ENCODE measurements at regions not wholly inside any gene's neighbourhood (a gene's known extent, or its start where the extent isn't known, plus 50 kb on each side); places are given as distances from the start of the nearest gene placed in this dataset.

- intact Hi-C loops (cut with DNase I; ENCODE audit: low total_unique reads): no loop called here
- no peak for TF ChIP-seq CTCF (IDR thresholded peaks at IDR 0.05)
- H3K9me3 ChIP-seq: no peaks in the 10 kb centered on the region
- no peak for DNase-seq
- no peaks in the 10 kb centered on the region for H3K36me3 ChIP-seq
- no peaks in the 10 kb centered on the region for H3K4me1 ChIP-seq
- H3K27ac ChIP-seq: no peak overlapping the region
- no peak overlapping the region for H3K4me3 ChIP-seq
- no peaks in the 10 kb centered on the region for H3K27me3 ChIP-seq
Observed at GRCh38 chr6:112997421-112998085, 650.4 kb downstream of the RFPL4B start.

GRCh38 chr6:113004054-113004453 is 656.9 kb downstream of the RFPL4B start:
- no peaks in the 10 kb centered on the region for H3K27me3 ChIP-seq
- no peak overlapping the region for H3K27ac ChIP-seq
- H3K36me3 ChIP-seq: no peaks in the 10 kb centered on the region
- no peaks in the 10 kb centered on the region for H3K4me1 ChIP-seq
- H3K4me3 ChIP-seq: no peak overlapping the region
- TF ChIP-seq CTCF (IDR thresholded peaks at IDR 0.05): no peak
- intact Hi-C loops (cut with DNase I; ENCODE audit: low total_unique reads): no loop called here
- no peaks in the 10 kb centered on the region for H3K9me3 ChIP-seq
- no peak for DNase-seq

- peaks cover 0 to 4% (median 0%) of the 10 kb centered on the region in 4 donors for H3K4me1 ChIP-seq
- no peaks in the 10 kb centered on the region for H3K9me3 ChIP-seq
Observed at GRCh38 chr6:113004470-113005270, 657.5 kb downstream of the RFPL4B start.

DNA sequence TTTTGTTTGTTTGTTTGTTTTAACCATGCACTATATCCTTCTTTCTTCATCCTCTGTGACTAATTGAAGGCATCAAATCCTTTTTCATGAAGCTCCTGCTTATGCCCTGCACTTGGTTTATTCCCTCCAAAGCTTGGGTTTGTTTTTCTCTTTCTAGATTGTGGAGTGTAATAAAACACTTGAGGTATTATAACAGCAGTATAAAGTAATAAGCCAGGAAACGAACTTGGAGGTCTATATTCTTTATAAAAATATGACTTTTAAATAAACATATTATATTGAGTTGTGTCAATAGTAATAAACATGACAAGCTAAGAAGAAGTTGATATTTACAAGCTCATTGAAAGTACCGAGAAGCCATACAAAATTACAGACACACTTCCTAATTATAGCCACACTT is 659.4 kb downstream of the RFPL4B start:
- TF ChIP-seq CTCF (IDR thresholded peaks at IDR 0.05): no peak
- no peak overlapping the region for H3K4me3 ChIP-seq
- DNase-seq: no peak

More at GRCh38 chr6:113004470-113005270, 657.5 kb downstream of the RFPL4B start:
- no peak for DNase-seq
- H3K4me3 ChIP-seq: no peak overlapping the region
- no peaks in the 10 kb centered on the region for H3K27me3 ChIP-seq
- no peaks in the 10 kb centered on the region for H3K36me3 ChIP-seq
- H3K27ac ChIP-seq: no peak overlapping the region
- intact Hi-C loops (cut with DNase I; ENCODE audit: low total_unique reads): no loop called here
- no peak for TF ChIP-seq CTCF (IDR thresholded peaks at IDR 0.05)

GRCh38 chr6:113009682-113010081 is 662.6 kb downstream of the RFPL4B start:
- intact Hi-C loops (cut with DNase I; ENCODE audit: low total_unique reads): no loop called here
- Histone ChIP-seq H3K36me3 (no peaks in the 10 kb centered on the region), H3K27ac (no peak overlapping the region), H3K27me3 (no peaks in the 10 kb centered on the region), H3K9me3 (no peaks in the 10 kb centered on the region), H3K4me3 (no peak overlapping the region), H3K4me1 (peaks cover 0 to 44% (median 8%) of the 10 kb centered on the region in 4 donors)
- DNase-seq: no peak
- TF ChIP-seq CTCF (IDR thresholded peaks at IDR 0.05): no peak

More for the DNA sequence above, 659.4 kb downstream of the RFPL4B start:
- no peaks in the 10 kb centered on the region for H3K36me3 ChIP-seq
- H3K9me3 ChIP-seq: no peaks in the 10 kb centered on the region
- H3K4me1 ChIP-seq: peaks cover 0 to 22% (median 5%) of the 10 kb centered on the region in 4 donors
- no peak overlapping the region for H3K27ac ChIP-seq
- intact Hi-C loops (cut with DNase I; ENCODE audit: low total_unique reads): no loop called here
- no peaks in the 10 kb centered on the region for H3K27me3 ChIP-seq

Measured in tibial artery (tissue), 4 donors.